SK-N-SH (cell line): ENCODE measurements at regions not wholly inside any gene's neighbourhood (a gene's known extent, or its start where the extent isn't known, plus 50 kb on each side); places are given as distances from the start of the nearest gene placed in this dataset.

Experiments used
- CTCF ChIA-PET: fragments of 300-600, 350-600 bp; formaldehyde crosslinking; extraction: SDS; loops from one replicate; lab custom pipeline; 2021; lab: Yijun Ruan, JAX
- POLR2A ChIA-PET: fragments of 350-600 bp; sonication (Branson Sonifier 250); formaldehyde crosslinking; extraction: SDS; loops from one replicate; lab custom pipeline; 2020; ENCODE audit warnings: antibody characterized with exemption, inconsistent platforms; lab: Yijun Ruan, JAX
- DNase-seq: peaks from one replicate; pipeline ENCODE4 v3.0.0; 2012
- H2AFZ ChIP-seq: fragments of 200-600 bp; sonication (generic); 2 replicates; pipeline ENCODE4 v1.8.1; 2016; ENCODE audit warnings: antibody characterized with exemption, mild to moderate bottlenecking, low read depth
- H3F3A ChIP-seq: fragments of 200-600 bp; sonication (generic); replicated peaks from 2 replicates; pipeline ENCODE3; 2016; ENCODE audit warnings: antibody characterized with exemption, mild to moderate bottlenecking; ENCODE audit not compliant: insufficient read depth
- H3K27ac ChIP-seq, 2 experiments: fragments of 200-500 bp in 1 of 2; fragments of 200-600 bp in 1 of 2; sonication (Bioruptor generic) in 1 of 2; sonication (generic), shearing (Covaris generic) in 1 of 2; 2 replicates each; pipeline versions ENCODE4 v1.5.1 to v1.6.1; 2014 to 2016; ENCODE audit warnings: low read depth in 2 of 2, inconsistent platforms in 1 of 2, low read length in 1 of 2, mild to moderate bottlenecking in 1 of 2, mixed read lengths in 1 of 2
- H3K27me3 ChIP-seq: fragments of 200-600 bp; sonication (generic), shearing (Covaris generic); 2 replicates; pipeline ENCODE4 v1.6.1; 2016; ENCODE audit warnings: mixed run types; ENCODE audit not compliant: insufficient read depth
- H3K36me3 ChIP-seq, 2 experiments: fragments of 200-500 bp in 1 of 2; fragments of 200-600 bp in 1 of 2; sonication (Bioruptor generic) in 1 of 2; sonication (generic) in 1 of 2; replicated peaks in 1 of 2; 2 replicates each; pipeline versions ENCODE3 to v1.5.1; 2014 to 2016; ENCODE audit warnings: low read length in 1 of 2, mild to moderate bottlenecking in 1 of 2; ENCODE audit not compliant: insufficient read depth in 2 of 2, control insufficient read depth in 1 of 2
- H3K4me1 ChIP-seq, 2 experiments: fragments of 200-500 bp in 1 of 2; fragments of 200-600 bp in 1 of 2; sonication (Bioruptor generic) in 1 of 2; sonication (generic), shearing (Covaris generic) in 1 of 2; 2 replicates each; pipeline versions ENCODE4 v1.5.1 to v1.6.1; 2014 to 2016; ENCODE audit warnings: low read depth in 1 of 2, low read length in 1 of 2, mixed run types in 1 of 2; ENCODE audit not compliant: insufficient read depth in 2 of 2, control insufficient read depth in 1 of 2
- H3K4me2 ChIP-seq: fragments of 200-600 bp; sonication (generic), shearing (Covaris generic); 2 replicates; pipeline ENCODE4 v1.6.1; 2017; ENCODE audit warnings: mixed run types
- H3K4me3 ChIP-seq, 2 experiments: fragments of 200-500 bp in 1 of 2; fragments of 200-600 bp in 1 of 2; sonication (Bioruptor generic) in 1 of 2; sonication (generic), shearing (Covaris generic) in 1 of 2; 2 replicates each; pipeline versions ENCODE4 v1.5.1 to v1.8.1; 2014 to 2016; ENCODE audit warnings: low read depth in 2 of 2, inconsistent platforms in 1 of 2, low read length in 1 of 2, mild to moderate bottlenecking in 1 of 2, mixed read lengths in 1 of 2, moderate library complexity in 1 of 2
- H3K79me2 ChIP-seq: fragments of 200-600 bp; sonication (generic); 2 replicates; pipeline ENCODE4 v1.8.1; 2017; ENCODE audit warnings: mild to moderate bottlenecking; ENCODE audit not compliant: insufficient read depth
- H3K9ac ChIP-seq: fragments of 200-600 bp; sonication (generic); 2 replicates; pipeline ENCODE4 v1.6.1; 2017; ENCODE audit warnings: mixed run types
- H3K9me2 ChIP-seq: fragments of 200-600 bp; sonication (generic); 2 replicates; pipeline ENCODE4 v1.6.1; 2017; ENCODE audit warnings: mixed run types
- H3K9me3 ChIP-seq: fragments of 200-600 bp; sonication (generic); 2 replicates; pipeline ENCODE4 v1.6.1; 2017; ENCODE audit warnings: mixed run types, mild to moderate bottlenecking, moderate library complexity
- H4K20me1 ChIP-seq: fragments of 200-600 bp; sonication (generic); 2 replicates; pipeline ENCODE4 v1.6.1; 2017; ENCODE audit warnings: mild to moderate bottlenecking, mixed run types; ENCODE audit not compliant: insufficient read depth
- EP300 ChIP-seq, 2 experiments: IDR thresholded peaks; 2 replicates each; pipeline versions ENCODE4 v1.4.0 to v1.6.1; 2012; ENCODE audit warnings: borderline replicate concordance in 1 of 2, low read depth in 1 of 2, low read length in 1 of 2
- FOXM1 ChIP-seq: IDR thresholded peaks from 2 replicates; pipeline ENCODE4 v1.4.0; 2012; ENCODE audit warnings: low read depth, mild to moderate bottlenecking
- GATA2 ChIP-seq: sonication (generic); formaldehyde crosslinking; IDR thresholded peaks from 2 replicates; pipeline ENCODE4 v1.5.0; 2020; ENCODE audit warnings: mild to moderate bottlenecking, missing genetic modification reagents
- MXI1 ChIP-seq: IDR thresholded peaks from 2 replicates; pipeline ENCODE4 v1.6.1; 2012; ENCODE audit warnings: mild to moderate bottlenecking, low read depth, low read length, improper control_type of control experiment
- NFIC ChIP-seq: IDR thresholded peaks from 2 replicates; pipeline ENCODE4 v1.4.0; 2012; ENCODE audit warnings: borderline replicate concordance
- RXRA ChIP-seq: IDR thresholded peaks from 2 replicates; pipeline ENCODE4 v1.4.0; 2012; ENCODE audit warnings: low read depth, mild to moderate bottlenecking, borderline replicate concordance
- SIN3A ChIP-seq: IDR thresholded peaks from 2 replicates; pipeline ENCODE4 v1.6.1; 2012; ENCODE audit warnings: low read depth, mild to moderate bottlenecking, low read length, moderate library complexity, borderline replicate concordance
- SMC3 ChIP-seq: IDR thresholded peaks from 2 replicates; pipeline ENCODE4 v1.6.1; 2012; ENCODE audit warnings: low read depth, low read length, improper control_type of control experiment
- TCF12 ChIP-seq: IDR thresholded peaks from 2 replicates; pipeline ENCODE4 v1.4.0; 2012
- ZBTB33 ChIP-seq: IDR thresholded peaks from 2 replicates; pipeline ENCODE4 v1.4.0; 2012; ENCODE audit warnings: low read depth, borderline replicate concordance
- WGBS: methylation state at CpG from one replicate; pipeline ENCODE4 v1.1.6; 2017; ENCODE audit warnings: low lambda C conversion rate; 5-methylcytosine and 5-hydroxymethylcytosine counted together
- TF ChIP-seq, protein P1 (sequence below): IDR thresholded peaks from 2 replicates; pipeline ENCODE4 v1.4.0; 2012; ENCODE audit warnings: low read depth, borderline replicate concordance

GRCh38 chr10:120658943-120659885 lies 191.9 kb upstream of the WDR11 start:
- DNase-seq, result no peak
- Histone ChIP-seq H3K9ac (no peak overlapping the region), H3K9me2 (no peaks in the 10 kb centered on the region), H3K4me1 (no peaks in the 10 kb centered on the region), H2AFZ (no peak overlapping the region), H3K4me2 (no peak overlapping the region), H4K20me1 (no peaks in the 10 kb centered on the region), H3K9me3 (no peaks in the 10 kb centered on the region), H3K27ac (no peak overlapping the region), H3K36me3 (no peaks in the 10 kb centered on the region), H3K4me3 (no peak overlapping the region), H3F3A (no peaks in the 10 kb centered on the region), H3K27me3 (no peaks in the 10 kb centered on the region), H3K79me2 (no peaks in the 10 kb centered on the region)
- 53% methylated on average over 4 of the region's 4 CpGs for WGBS
- CTCF ChIA-PET, result interaction anchor here (0.9 to 2.1 kb wide), 4 partner anchors 10 to 236 kb away, joined by 3 to 4 read pairs (median 4); no protein-coding TSS in a partner anchor
- no peak for TF ChIP-seq GATA2 (CRISPR knock-in tag)
- no peak for TF ChIP-seq SMC3
- TF ChIP-seq SIN3A, result no peak
- no peak for TF ChIP-seq EP300 (IDR thresholded peaks at IDR 0.05; ENCODE audit: borderline replicate concordance in 1 of 2, low read depth in 1 of 2, low read length in 1 of 2)
- no peak for TF ChIP-seq NFIC
- TF ChIP-seq TCF12, result no peak
- TF ChIP-seq, protein P1, sequence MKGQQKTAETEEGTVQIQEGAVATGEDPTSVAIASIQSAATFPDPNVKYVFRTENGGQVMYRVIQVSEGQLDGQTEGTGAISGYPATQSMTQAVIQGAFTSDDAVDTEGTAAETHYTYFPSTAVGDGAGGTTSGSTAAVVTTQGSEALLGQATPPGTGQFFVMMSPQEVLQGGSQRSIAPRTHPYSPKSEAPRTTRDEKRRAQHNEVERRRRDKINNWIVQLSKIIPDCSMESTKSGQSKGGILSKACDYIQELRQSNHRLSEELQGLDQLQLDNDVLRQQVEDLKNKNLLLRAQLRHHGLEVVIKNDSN, result no peak
- no peak for TF ChIP-seq FOXM1
- no peak for TF ChIP-seq MXI1
- no peak for TF ChIP-seq ZBTB33
- POLR2A ChIA-PET, result no interaction called here

GRCh38 chr10:120666308-120666707 lies 184.9 kb upstream of the WDR11 start:
- Histone ChIP-seq H3K9me2 (no peaks in the 10 kb centered on the region), H3K36me3 (no peaks in the 10 kb centered on the region), H3K27ac (no peak overlapping the region), H3K79me2 (no peaks in the 10 kb centered on the region), H4K20me1 (no peaks in the 10 kb centered on the region), H3K4me3 (no peak overlapping the region), H3K27me3 (no peaks in the 10 kb centered on the region), H3K9me3 (no peaks in the 10 kb centered on the region), H3K4me2 (no peak overlapping the region), H2AFZ (no peak overlapping the region), H3F3A (no peaks in the 10 kb centered on the region), H3K9ac (no peak overlapping the region), H3K4me1 (no peaks in the 10 kb centered on the region)
- TF ChIP-seq RXRA, result no peak
- 70% methylated on average over 4 of the region's 4 CpGs for WGBS
- POLR2A ChIA-PET, result interaction anchor here (0.5 kb wide), 1 partner anchor 15 kb away, joined by 3 read pairs; no protein-coding TSS in a partner anchor
- DNase-seq, result no peak
- CTCF ChIA-PET, result no interaction called here
